ENCODE measurements at regions not wholly inside any gene's neighbourhood (a gene's known extent, or its start where the extent isn't known, plus 50 kb on each side); places are given as distances from the start of the nearest gene placed in this dataset.
"Not testable (repeated sequence)": the region's sequence is repeated elsewhere in the genome, so short reads cannot be mapped to it uniquely, and the experiment has no call there.

GRCh38 chrX:39693298-39693697, 404.5 kb downstream of the BCOR start:
- no peak overlapping the region for H3K4me3 ChIP-seq (ENCODE audit: low read length)
- H3K36me3 ChIP-seq (ENCODE audit: insufficient read depth, low read length), result no peaks in the 10 kb centered on the region
- H3K4me2 ChIP-seq (ENCODE audit: low read length), result no peak overlapping the region
- no peaks in the 10 kb centered on the region for H3K27me3 ChIP-seq (ENCODE audit: insufficient read depth, low read depth, low read length)
- H3F3A ChIP-seq (ENCODE audit: insufficient read depth, low read length, poor library complexity, severe bottlenecking), result no peaks in the 10 kb centered on the region
- TF ChIP-seq POLR2AphosphoS5 (IDR thresholded peaks at IDR 0.05) (no peak), EP300 (conservative IDR thresholded peaks at IDR 0.05; ENCODE audit: poor library complexity, severe bottlenecking) (no peak)
- TF ChIP-seq, protein P1, sequence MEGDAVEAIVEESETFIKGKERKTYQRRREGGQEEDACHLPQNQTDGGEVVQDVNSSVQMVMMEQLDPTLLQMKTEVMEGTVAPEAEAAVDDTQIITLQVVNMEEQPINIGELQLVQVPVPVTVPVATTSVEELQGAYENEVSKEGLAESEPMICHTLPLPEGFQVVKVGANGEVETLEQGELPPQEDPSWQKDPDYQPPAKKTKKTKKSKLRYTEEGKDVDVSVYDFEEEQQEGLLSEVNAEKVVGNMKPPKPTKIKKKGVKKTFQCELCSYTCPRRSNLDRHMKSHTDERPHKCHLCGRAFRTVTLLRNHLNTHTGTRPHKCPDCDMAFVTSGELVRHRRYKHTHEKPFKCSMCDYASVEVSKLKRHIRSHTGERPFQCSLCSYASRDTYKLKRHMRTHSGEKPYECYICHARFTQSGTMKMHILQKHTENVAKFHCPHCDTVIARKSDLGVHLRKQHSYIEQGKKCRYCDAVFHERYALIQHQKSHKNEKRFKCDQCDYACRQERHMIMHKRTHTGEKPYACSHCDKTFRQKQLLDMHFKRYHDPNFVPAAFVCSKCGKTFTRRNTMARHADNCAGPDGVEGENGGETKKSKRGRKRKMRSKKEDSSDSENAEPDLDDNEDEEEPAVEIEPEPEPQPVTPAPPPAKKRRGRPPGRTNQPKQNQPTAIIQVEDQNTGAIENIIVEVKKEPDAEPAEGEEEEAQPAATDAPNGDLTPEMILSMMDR (IDR thresholded peaks at IDR 0.05; ENCODE audit: poor library complexity, severe bottlenecking), result no peak
- H3K27ac ChIP-seq (ENCODE audit: low read length), result no peak overlapping the region
- no peaks in the 10 kb centered on the region for H3K9me3 ChIP-seq (ENCODE audit: low read length)
- H2AFZ ChIP-seq (ENCODE audit: low read depth, low read length), result no peak overlapping the region
- no peak overlapping the region for H3K9ac ChIP-seq (ENCODE audit: low read length)
- no peaks in the 10 kb centered on the region for H3K79me2 ChIP-seq (replicated peaks; ENCODE audit: insufficient read depth, low read length)
- H4K20me1 ChIP-seq (ENCODE audit: insufficient read depth), result no peaks in the 10 kb centered on the region
- no peaks in the 10 kb centered on the region for H3K9me2 ChIP-seq (ENCODE audit: insufficient read depth, low read length)

DNA sequence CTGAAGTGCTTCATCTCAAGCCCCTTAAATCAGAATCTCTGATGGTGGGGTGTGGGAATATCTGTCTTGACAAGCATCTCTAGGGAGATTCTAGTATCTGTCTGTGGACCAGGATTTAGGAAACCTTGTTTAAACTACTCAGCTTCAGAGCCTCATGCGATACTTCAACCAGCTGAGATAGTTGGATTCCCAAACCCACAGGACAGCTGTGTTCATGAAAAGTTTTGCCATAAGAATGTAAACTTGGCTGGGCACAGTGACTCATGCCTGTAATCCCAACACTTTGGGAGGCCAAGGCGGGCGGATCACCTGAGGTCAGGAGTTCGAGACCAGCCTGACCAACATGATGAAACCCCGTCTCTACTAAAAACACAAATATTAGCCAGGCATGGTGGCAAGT, 395.1 kb downstream of the BCOR start:
- not testable (repeated sequence) for H3K9ac ChIP-seq (ENCODE audit: low read length); H3F3A ChIP-seq (ENCODE audit: insufficient read depth, low read length, poor library complexity, severe bottlenecking); H3K79me2 ChIP-seq (replicated peaks; ENCODE audit: insufficient read depth, low read length); H3K36me3 ChIP-seq (ENCODE audit: insufficient read depth, low read length); H3K9me3 ChIP-seq (ENCODE audit: low read length); H3K27ac ChIP-seq (ENCODE audit: low read length); H3K4me3 ChIP-seq (ENCODE audit: low read length); H4K20me1 ChIP-seq (ENCODE audit: insufficient read depth); H3K27me3 ChIP-seq (ENCODE audit: insufficient read depth, low read depth, low read length); H3K9me2 ChIP-seq (ENCODE audit: insufficient read depth, low read length); H2AFZ ChIP-seq (ENCODE audit: low read depth, low read length); H3K4me2 ChIP-seq (ENCODE audit: low read length)

- no peaks in the 10 kb centered on the region for H4K20me1 ChIP-seq (ENCODE audit: insufficient read depth)
- no peaks in the 10 kb centered on the region for H3K9me2 ChIP-seq (ENCODE audit: insufficient read depth, low read length)
- no peaks in the 10 kb centered on the region for H3K9me3 ChIP-seq (ENCODE audit: low read length)
- H3K4me2 ChIP-seq (ENCODE audit: low read length), result no peak overlapping the region
- H3K79me2 ChIP-seq (replicated peaks; ENCODE audit: insufficient read depth, low read length), result no peaks in the 10 kb centered on the region
- H3K27ac ChIP-seq (ENCODE audit: low read length), result no peak overlapping the region
- H2AFZ ChIP-seq (ENCODE audit: low read depth, low read length), result no peak overlapping the region
- no peak overlapping the region for H3K9ac ChIP-seq (ENCODE audit: low read length)
- no peaks in the 10 kb centered on the region for H3K27me3 ChIP-seq (ENCODE audit: insufficient read depth, low read depth, low read length)
- no peaks in the 10 kb centered on the region for H3F3A ChIP-seq (ENCODE audit: insufficient read depth, low read length, poor library complexity, severe bottlenecking)
- no peaks in the 10 kb centered on the region for H3K36me3 ChIP-seq (ENCODE audit: insufficient read depth, low read length)
- TF ChIP-seq SMC3 (conservative IDR thresholded peaks at IDR 0.05; ENCODE audit: poor library complexity) (no peak), MXI1 (conservative IDR thresholded peaks at IDR 0.05; ENCODE audit: poor library complexity, severe bottlenecking) (no peak), EZH2 (IDR thresholded peaks at IDR 0.05; ENCODE audit: borderline replicate concordance, insufficient read depth, low read length, poor library complexity, severe bottlenecking) (no peak)
- no peak overlapping the region for H3K4me3 ChIP-seq (ENCODE audit: low read length)
These were observed 394.5 kb downstream of the BCOR start for GRCh38 chrX:39703307-39703706.

- H3K9me3 ChIP-seq (ENCODE audit: low read length), result no peaks in the 10 kb centered on the region
- no peaks in the 10 kb centered on the region for H3K27me3 ChIP-seq (ENCODE audit: insufficient read depth, low read depth, low read length)
- H3K4me2 ChIP-seq (ENCODE audit: low read length), result no peak overlapping the region
- no peaks in the 10 kb centered on the region for H4K20me1 ChIP-seq (ENCODE audit: insufficient read depth)
- H3K9me2 ChIP-seq (ENCODE audit: insufficient read depth, low read length), result no peaks in the 10 kb centered on the region
- H3F3A ChIP-seq (ENCODE audit: insufficient read depth, low read length, poor library complexity, severe bottlenecking), result no peaks in the 10 kb centered on the region
- H3K27ac ChIP-seq (ENCODE audit: low read length), result no peak overlapping the region
- H3K4me3 ChIP-seq (ENCODE audit: low read length), result no peak overlapping the region
- no peak overlapping the region for H3K9ac ChIP-seq (ENCODE audit: low read length)
- no peaks in the 10 kb centered on the region for H3K36me3 ChIP-seq (ENCODE audit: insufficient read depth, low read length)
- H2AFZ ChIP-seq (ENCODE audit: low read depth, low read length), result no peak overlapping the region
- H3K79me2 ChIP-seq (replicated peaks; ENCODE audit: insufficient read depth, low read length), result no peaks in the 10 kb centered on the region
- TF ChIP-seq, protein P1 (IDR thresholded peaks at IDR 0.05; ENCODE audit: poor library complexity, severe bottlenecking), result no peak
- TF ChIP-seq SMC3 (conservative IDR thresholded peaks at IDR 0.05; ENCODE audit: poor library complexity) (no peak), MXI1 (conservative IDR thresholded peaks at IDR 0.05; ENCODE audit: poor library complexity, severe bottlenecking) (no peak), RAD21 (conservative IDR thresholded peaks at IDR 0.05) (no peak), REST (IDR thresholded peaks at IDR 0.05; ENCODE audit: borderline replicate concordance) (no peak), TAF1 (IDR thresholded peaks at IDR 0.05; ENCODE audit: low read depth) (no peak), EZH2 (IDR thresholded peaks at IDR 0.05; ENCODE audit: borderline replicate concordance, insufficient read depth, low read length, poor library complexity, severe bottlenecking) (no peak), POLR2AphosphoS5 (IDR thresholded peaks at IDR 0.05) (no peak), EP300 (conservative IDR thresholded peaks at IDR 0.05; ENCODE audit: poor library complexity, severe bottlenecking) (no peak)
These were observed 393.2 kb downstream of the BCOR start for GRCh38 chrX:39704590-39704989.
